ENCODE measurements at regions not wholly inside any gene's neighbourhood (a gene's known extent, or its start where the extent isn't known, plus 50 kb on each side); places are given as distances from the start of the nearest gene placed in this dataset.

GRCh38 chrX:139299309-139299708, 231.2 kb upstream of the F9 start:
- in situ Hi-C loops (cut with HindIII; ENCODE audit: low pct_unique_long_range_greater_than_20kb, low sequenced_read_pairs), result no loop called here
- no peak for DNase-seq (ENCODE audit: low read depth)

DNA sequence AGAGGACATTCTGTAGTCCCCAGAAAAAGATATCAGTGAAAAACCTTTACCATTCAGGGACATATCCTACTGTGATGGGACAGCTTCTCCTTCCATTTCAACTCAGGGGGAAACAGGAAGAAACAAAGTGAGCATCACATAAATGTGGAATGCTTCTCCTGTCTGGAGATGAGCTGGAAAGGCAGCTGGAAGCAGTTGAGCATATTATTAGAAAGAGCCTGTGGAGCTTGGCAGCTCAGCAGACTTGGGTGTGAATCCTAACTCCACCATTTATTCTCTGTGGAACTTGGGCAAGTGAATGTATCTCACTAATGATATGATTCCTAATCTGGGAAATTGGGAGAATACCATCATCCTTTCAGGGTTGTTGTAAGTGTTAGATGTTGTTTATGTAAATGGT, 232.1 kb upstream of the F9 start:
- in situ Hi-C loops (cut with HindIII; ENCODE audit: low pct_unique_long_range_greater_than_20kb, low sequenced_read_pairs), result no loop called here
- no peak for DNase-seq (ENCODE audit: low read depth)

- no peak for DNase-seq (ENCODE audit: low read depth)
- in situ Hi-C loops (cut with HindIII; ENCODE audit: low pct_unique_long_range_greater_than_20kb, low sequenced_read_pairs), result no loop called here
These were observed 232.9 kb upstream of the F9 start for GRCh38 chrX:139297638-139298037.

DNA sequence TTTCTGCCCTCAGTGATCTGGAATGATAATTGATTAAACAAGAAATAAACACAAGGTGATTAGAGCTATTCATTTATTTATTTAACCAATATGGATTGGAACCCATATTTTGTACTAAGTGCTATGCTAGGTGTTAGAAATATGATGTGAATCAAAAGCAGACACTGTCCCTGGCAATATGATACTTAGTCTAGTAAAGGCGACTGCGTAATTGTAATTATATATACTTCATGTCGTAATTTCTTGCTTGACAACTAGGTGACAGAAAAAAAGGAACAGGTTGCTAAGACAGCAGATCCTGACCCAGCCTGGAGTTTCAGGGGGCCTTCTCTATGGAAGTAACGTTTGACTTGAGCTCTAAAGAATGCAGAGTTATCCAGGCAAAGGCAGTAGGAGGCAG, 236.5 kb upstream of the F9 start:
- DNase-seq (ENCODE audit: low read depth), result no peak
- in situ Hi-C loops (cut with HindIII; ENCODE audit: low pct_unique_long_range_greater_than_20kb, low sequenced_read_pairs), result no loop called here

DNA sequence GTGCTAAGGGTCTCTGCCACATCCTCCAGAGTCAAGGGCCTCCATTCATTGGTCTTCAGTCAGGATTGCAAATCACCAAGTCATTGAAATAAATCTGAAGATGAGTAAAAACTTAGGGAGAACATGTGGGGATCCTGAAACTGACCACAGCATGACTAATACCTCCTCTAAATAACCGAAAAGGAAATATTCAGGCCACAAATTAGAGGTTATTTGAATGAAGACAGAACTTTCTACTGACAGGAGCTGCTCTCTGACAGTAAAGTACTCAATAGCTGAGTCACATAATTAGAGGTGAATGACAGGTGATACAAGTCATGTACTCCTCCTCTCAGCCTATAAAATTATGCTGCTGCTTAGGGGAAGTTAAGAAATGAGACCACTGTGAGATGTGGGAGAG, 240.2 kb upstream of the F9 start:
- no peak for DNase-seq (ENCODE audit: low read depth)
- in situ Hi-C loops (cut with HindIII; ENCODE audit: low pct_unique_long_range_greater_than_20kb, low sequenced_read_pairs), result no loop called here

DNA sequence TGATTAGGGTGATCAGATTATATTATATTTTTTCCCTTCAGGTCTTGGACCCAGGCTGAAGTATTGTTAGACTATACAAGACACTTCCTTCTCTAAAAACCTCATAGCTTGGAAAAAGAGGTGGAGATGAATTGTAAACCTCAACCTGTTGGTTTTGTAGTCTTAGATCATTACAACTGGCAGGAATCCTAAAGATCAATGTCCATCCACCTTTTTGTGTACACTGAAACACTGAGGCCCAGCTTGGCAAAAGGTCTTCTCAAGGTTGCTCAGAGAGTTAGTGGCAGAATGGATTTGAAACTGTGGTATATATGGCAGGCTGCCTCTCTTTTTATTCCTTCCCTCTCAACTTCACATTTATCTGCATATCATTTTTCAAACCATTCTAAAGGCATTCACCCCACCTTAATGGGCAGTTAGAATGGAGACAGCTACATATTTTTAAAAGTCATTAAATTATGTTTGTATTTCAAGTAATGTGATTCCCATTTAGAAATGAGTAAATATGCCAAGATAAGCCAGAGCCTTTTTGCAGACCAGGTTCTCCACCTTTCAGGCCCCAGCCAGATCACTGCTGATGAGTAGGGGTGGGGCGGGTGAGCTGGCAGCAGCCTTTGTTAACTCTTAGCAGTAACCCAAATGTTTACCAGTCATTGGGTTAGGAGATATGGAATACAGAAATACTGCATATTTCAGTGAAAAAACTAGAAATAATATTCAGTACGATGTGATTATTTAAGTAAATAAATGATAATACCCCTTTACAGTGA, 243.2 kb upstream of the F9 start:
- no peak for DNase-seq (ENCODE audit: low read depth)
- in situ Hi-C loops (cut with HindIII; ENCODE audit: low pct_unique_long_range_greater_than_20kb, low sequenced_read_pairs), result no loop called here

GRCh38 chrX:139286342-139286741, 244.2 kb upstream of the F9 start:
- DNase-seq (ENCODE audit: low read depth), result no peak
- in situ Hi-C loops (cut with HindIII; ENCODE audit: low pct_unique_long_range_greater_than_20kb, low sequenced_read_pairs), result no loop called here

- in situ Hi-C loops (cut with HindIII; ENCODE audit: low pct_unique_long_range_greater_than_20kb, low sequenced_read_pairs), result no loop called here
- no peak for DNase-seq (ENCODE audit: low read depth)
These were observed 262.7 kb upstream of the F9 start for GRCh38 chrX:139267851-139268250.

- in situ Hi-C loops (cut with HindIII; ENCODE audit: low pct_unique_long_range_greater_than_20kb, low sequenced_read_pairs), result no loop called here
- DNase-seq (ENCODE audit: low read depth), result no peak
These were observed 284.2 kb upstream of the F9 start for GRCh38 chrX:139246295-139246694.

- no peak for DNase-seq (ENCODE audit: low read depth)
- in situ Hi-C loops (cut with HindIII; ENCODE audit: low pct_unique_long_range_greater_than_20kb, low sequenced_read_pairs), result no loop called here
These were observed 293.4 kb upstream of the F9 start for GRCh38 chrX:139237141-139237540.

- DNase-seq (ENCODE audit: low read depth), result no peak
- in situ Hi-C loops (cut with HindIII; ENCODE audit: low pct_unique_long_range_greater_than_20kb, low sequenced_read_pairs), result no loop called here
These were observed 295.6 kb upstream of the F9 start for GRCh38 chrX:139234898-139235297.

GRCh38 chrX:139224953-139225665, 305.4 kb upstream of the F9 start:
- no peak for DNase-seq (ENCODE audit: low read depth)
- in situ Hi-C loops (cut with HindIII; ENCODE audit: low pct_unique_long_range_greater_than_20kb, low sequenced_read_pairs), result no loop called here

GRCh38 chrX:139222511-139223200, 307.9 kb upstream of the F9 start:
- no peak for DNase-seq (ENCODE audit: low read depth)
- in situ Hi-C loops (cut with HindIII; ENCODE audit: low pct_unique_long_range_greater_than_20kb, low sequenced_read_pairs), result no loop called here

GRCh38 chrX:139213241-139213709, 317.3 kb upstream of the F9 start:
- DNase-seq (ENCODE audit: low read depth), result no peak
- in situ Hi-C loops (cut with HindIII; ENCODE audit: low pct_unique_long_range_greater_than_20kb, low sequenced_read_pairs), result no loop called here

- in situ Hi-C loops (cut with HindIII; ENCODE audit: low pct_unique_long_range_greater_than_20kb, low sequenced_read_pairs), result no loop called here
- no peak for DNase-seq (ENCODE audit: low read depth)
These were observed 318.9 kb upstream of the F9 start for GRCh38 chrX:139211568-139212182.

DNA sequence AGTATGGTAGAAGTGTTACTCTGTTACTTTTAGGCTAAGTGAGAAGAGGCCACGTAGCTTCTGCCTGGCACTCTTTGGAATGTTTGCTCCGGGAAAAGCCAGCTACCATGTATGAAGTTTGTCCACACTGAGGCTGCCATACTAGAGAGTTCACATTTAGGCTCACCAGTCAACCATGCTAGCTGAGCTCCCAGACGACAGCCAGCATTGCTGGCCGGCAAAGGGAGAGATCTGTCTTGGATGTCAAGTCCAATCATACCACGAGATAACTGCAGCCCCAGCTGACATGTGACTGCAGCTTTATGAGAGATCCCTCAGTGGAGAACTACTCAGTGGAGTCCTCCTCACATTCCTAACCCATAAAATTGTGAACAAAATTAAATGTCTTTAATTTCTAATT, 321.2 kb upstream of the F9 start:
- DNase-seq (ENCODE audit: low read depth), result no peak
- in situ Hi-C loops (cut with HindIII; ENCODE audit: low pct_unique_long_range_greater_than_20kb, low sequenced_read_pairs), result no loop called here

GRCh38 chrX:139207655-139208054, 322.9 kb upstream of the F9 start:
- in situ Hi-C loops (cut with HindIII; ENCODE audit: low pct_unique_long_range_greater_than_20kb, low sequenced_read_pairs), result no loop called here
- no peak for DNase-seq (ENCODE audit: low read depth)

- DNase-seq (ENCODE audit: low read depth), result no peak
These were observed 323.6 kb upstream of the F9 start for GRCh38 chrX:139206914-139207313.

More at GRCh38 chrX:139206914-139207313, 323.6 kb upstream of the F9 start:
- in situ Hi-C loops (cut with HindIII; ENCODE audit: low pct_unique_long_range_greater_than_20kb, low sequenced_read_pairs), result no loop called here
